GM19351 (cell line): ENCODE measurements at regions not wholly inside any gene's neighbourhood (a gene's known extent, or its start where the extent isn't known, plus 50 kb on each side); places are given as distances from the start of the nearest gene placed in this dataset.

Source experiments
- ATAC-seq: cut with Tn5 transposase; IDR thresholded peaks from one replicate; pipeline ENCODE4 v1.9.1; 2021; ENCODE audit warnings: mild to moderate bottlenecking, moderate library complexity; ENCODE audit not compliant: unreplicated experiment

GRCh38 chr3:43783987-43784639, 93.4 kb downstream of the ABHD5 start:
- ATAC-seq: no peak

- ATAC-seq: no peak
Observed at GRCh38 chr3:43784640-43785011, 93.9 kb downstream of the ABHD5 start.

- ATAC-seq: no peak
Observed at GRCh38 chr3:43785551-43785950, 94.8 kb downstream of the ABHD5 start.

- no peak for ATAC-seq
Observed at GRCh38 chr3:43786102-43786501, 95.4 kb downstream of the ABHD5 start.

- ATAC-seq: no peak
Observed at GRCh38 chr3:43786526-43787305, 96.0 kb downstream of the ABHD5 start.

GRCh38 chr3:43787330-43787729, 96.6 kb downstream of the ABHD5 start:
- ATAC-seq: no peak

- no peak for ATAC-seq
Observed at GRCh38 chr3:43789028-43789427, 98.3 kb downstream of the ABHD5 start.

- no peak for ATAC-seq
Observed at GRCh38 chr3:43790060-43790459, 99.3 kb downstream of the ABHD5 start.

- ATAC-seq: no peak
Observed at GRCh38 chr3:43790476-43790875, 99.7 kb downstream of the ABHD5 start.

- ATAC-seq: no peak
Observed at GRCh38 chr3:43791246-43791645, 100.5 kb downstream of the ABHD5 start.

GRCh38 chr3:43792904-43793303, 102.2 kb downstream of the ABHD5 start:
- ATAC-seq: no peak

GRCh38 chr3:43793648-43794372, 103.1 kb downstream of the ABHD5 start:
- ATAC-seq: no peak

GRCh38 chr3:43794776-43795175, 104.0 kb downstream of the ABHD5 start:
- no peak for ATAC-seq

- ATAC-seq: no peak
Observed at GRCh38 chr3:43795491-43795890, 104.8 kb downstream of the ABHD5 start.

- ATAC-seq: no peak
Observed at GRCh38 chr3:43796041-43796596, 105.4 kb downstream of the ABHD5 start.

- ATAC-seq: no peak
Observed at GRCh38 chr3:43797794-43798193, 107.1 kb downstream of the ABHD5 start.

- ATAC-seq: no peak
Observed at GRCh38 chr3:43810797-43811196, 120.1 kb downstream of the ABHD5 start.

- no peak for ATAC-seq
Observed at GRCh38 chr3:43814461-43814860, 123.7 kb downstream of the ABHD5 start.

- no peak for ATAC-seq
Observed at GRCh38 chr3:43816372-43816771, 125.6 kb downstream of the ABHD5 start.

GRCh38 chr3:43817064-43817463, 126.3 kb downstream of the ABHD5 start:
- ATAC-seq: no peak

GRCh38 chr3:43817825-43818224, 127.1 kb downstream of the ABHD5 start:
- no peak for ATAC-seq

GRCh38 chr3:43818229-43818628, 127.5 kb downstream of the ABHD5 start:
- no peak for ATAC-seq
